GM23248 (cell line): ENCODE measurements at regions not wholly inside any gene's neighbourhood (a gene's known extent, or its start where the extent isn't known, plus 50 kb on each side); places are given as distances from the start of the nearest gene placed in this dataset.

Experiments
- EZH2 ChIP-seq: fragments of 200-600 bp; sonication (generic); IDR thresholded peaks from 2 replicates; pipeline ENCODE4 v1.6.1; 2018; ENCODE audit warnings: antibody characterized with exemption, mild to moderate bottlenecking; ENCODE audit not compliant: insufficient read depth, poor library complexity, severe bottlenecking
- EZH2phosphoT487 ChIP-seq: fragments of 200-600 bp; sonication (generic); IDR thresholded peaks from 2 replicates; pipeline ENCODE4 v1.6.1; 2018; ENCODE audit warnings: antibody characterized with exemption, moderate library complexity, mild to moderate bottlenecking, low read depth; ENCODE audit not compliant: insufficient read depth

DNA sequence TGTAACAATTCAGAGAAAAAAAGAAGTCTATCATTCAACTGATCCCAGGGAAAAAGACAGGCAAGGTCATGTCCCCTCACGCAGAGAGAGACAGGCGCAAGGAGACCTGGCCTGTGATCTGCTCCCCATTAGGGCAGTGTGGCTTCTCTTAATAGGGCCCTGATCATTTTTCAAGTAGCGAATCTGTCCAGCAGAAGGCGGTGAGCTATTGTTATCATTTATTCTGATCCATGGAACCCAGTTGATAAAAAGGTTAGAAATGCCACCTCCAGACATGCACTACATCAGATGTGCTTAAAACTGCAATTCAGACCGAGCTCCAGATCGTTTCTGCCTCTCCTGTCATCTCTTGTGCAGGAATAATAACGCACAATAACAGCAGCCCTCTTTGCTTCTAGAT lies 1025.6 kb upstream of the PIK3C3 start:
- no peak for TF ChIP-seq EZH2phosphoT487
- no peak for TF ChIP-seq EZH2
